HG02943 (cell line): ENCODE measurements at regions not wholly inside any gene's neighbourhood (a gene's known extent, or its start where the extent isn't known, plus 50 kb on each side); places are given as distances from the start of the nearest gene placed in this dataset.
"Not testable (repeated sequence)": the region's sequence is repeated elsewhere in the genome, so short reads cannot be mapped to it uniquely, and the experiment has no call there.

Source experiments
- ATAC-seq: cut with Tn5 transposase; IDR thresholded peaks from one replicate; pipeline ENCODE4 v1.9.1; 2021; ENCODE audit warnings: mild to moderate bottlenecking, low read depth, moderate library complexity; ENCODE audit not compliant: unreplicated experiment

- ATAC-seq, result no peak
These were observed 88.9 kb downstream of the ADCYAP1 start for GRCh38 chr18:993560-993959.

- ATAC-seq, result no peak
These were observed 91.0 kb downstream of the ADCYAP1 start for GRCh38 chr18:995629-996028.

- no peak for ATAC-seq
These were observed 92.8 kb downstream of the ADCYAP1 start for GRCh38 chr18:997499-997898.

- ATAC-seq, result no peak
These were observed 94.3 kb downstream of the ADCYAP1 start for GRCh38 chr18:998936-999335.

- no peak for ATAC-seq
These were observed 98.0 kb downstream of the ADCYAP1 start for GRCh38 chr18:1002653-1003178.

GRCh38 chr18:1003499-1003898, 98.8 kb downstream of the ADCYAP1 start:
- ATAC-seq, result no peak

- no peak for ATAC-seq
These were observed 101.6 kb downstream of the ADCYAP1 start for GRCh38 chr18:1006304-1006703.

- no peak for ATAC-seq
These were observed 102.3 kb downstream of the ADCYAP1 start for GRCh38 chr18:1006965-1007364.

GRCh38 chr18:1011349-1011748, 106.7 kb downstream of the ADCYAP1 start:
- no peak for ATAC-seq

GRCh38 chr18:1012775-1013174, 108.1 kb downstream of the ADCYAP1 start:
- no peak for ATAC-seq

GRCh38 chr18:1013951-1014350, 109.3 kb downstream of the ADCYAP1 start:
- no peak for ATAC-seq

GRCh38 chr18:1014509-1014908, 109.8 kb downstream of the ADCYAP1 start:
- ATAC-seq, result no peak

- no peak for ATAC-seq
These were observed 110.4 kb downstream of the ADCYAP1 start for GRCh38 chr18:1014951-1015624.

GRCh38 chr18:1015777-1016176, 111.1 kb downstream of the ADCYAP1 start:
- ATAC-seq, result no peak

- no peak for ATAC-seq
These were observed 112.8 kb downstream of the ADCYAP1 start for GRCh38 chr18:1017227-1018058.

GRCh38 chr18:1018181-1018681, 113.6 kb downstream of the ADCYAP1 start:
- ATAC-seq, result no peak

GRCh38 chr18:1019191-1019590, 114.5 kb downstream of the ADCYAP1 start:
- no peak for ATAC-seq

GRCh38 chr18:1020731-1021344, 116.2 kb downstream of the ADCYAP1 start:
- ATAC-seq, result no peak

- ATAC-seq, result no peak
These were observed 122.3 kb downstream of the ADCYAP1 start for GRCh38 chr18:1026930-1027329.

GRCh38 chr18:1033092-1033491, 128.4 kb downstream of the ADCYAP1 start:
- ATAC-seq, result not testable (repeated sequence)

GRCh38 chr18:1034971-1035370, 130.3 kb downstream of the ADCYAP1 start:
- no peak for ATAC-seq
